Suprapubic skin (tissue), 4 donors: ENCODE measurements at regions not wholly inside any gene's neighbourhood (a gene's known extent, or its start where the extent isn't known, plus 50 kb on each side); places are given as distances from the start of the nearest gene placed in this dataset.

Experiments
- EP300 ChIP-seq: sonication (generic); formaldehyde crosslinking; IDR thresholded peaks from one replicate; pipeline ENCODE4 v1.6.1; 2017; ENCODE audit warnings: antibody characterized with exemption
- POLR2AphosphoS5 ChIP-seq, 3 donors: sonication (generic); formaldehyde crosslinking; IDR thresholded peaks; one replicate each; pipeline ENCODE4 v1.6.1; 2017; ENCODE audit warnings: antibody characterized with exemption in 3 of 3
- TF ChIP-seq, protein P1 (sequence below), 2 donors: fragments of 200-600 bp in 1 of 2; fragments of 450-650 bp in 1 of 2; sonication (generic) in 1 of 2; IDR thresholded peaks; one replicate each; pipeline ENCODE4 v1.5.1; 2016 to 2019; ENCODE audit warnings: antibody characterized with exemption in 2 of 2, mild to moderate bottlenecking in 1 of 2, moderate library complexity in 1 of 2

- no peak for TF ChIP-seq EP300
- TF ChIP-seq, protein P1, sequence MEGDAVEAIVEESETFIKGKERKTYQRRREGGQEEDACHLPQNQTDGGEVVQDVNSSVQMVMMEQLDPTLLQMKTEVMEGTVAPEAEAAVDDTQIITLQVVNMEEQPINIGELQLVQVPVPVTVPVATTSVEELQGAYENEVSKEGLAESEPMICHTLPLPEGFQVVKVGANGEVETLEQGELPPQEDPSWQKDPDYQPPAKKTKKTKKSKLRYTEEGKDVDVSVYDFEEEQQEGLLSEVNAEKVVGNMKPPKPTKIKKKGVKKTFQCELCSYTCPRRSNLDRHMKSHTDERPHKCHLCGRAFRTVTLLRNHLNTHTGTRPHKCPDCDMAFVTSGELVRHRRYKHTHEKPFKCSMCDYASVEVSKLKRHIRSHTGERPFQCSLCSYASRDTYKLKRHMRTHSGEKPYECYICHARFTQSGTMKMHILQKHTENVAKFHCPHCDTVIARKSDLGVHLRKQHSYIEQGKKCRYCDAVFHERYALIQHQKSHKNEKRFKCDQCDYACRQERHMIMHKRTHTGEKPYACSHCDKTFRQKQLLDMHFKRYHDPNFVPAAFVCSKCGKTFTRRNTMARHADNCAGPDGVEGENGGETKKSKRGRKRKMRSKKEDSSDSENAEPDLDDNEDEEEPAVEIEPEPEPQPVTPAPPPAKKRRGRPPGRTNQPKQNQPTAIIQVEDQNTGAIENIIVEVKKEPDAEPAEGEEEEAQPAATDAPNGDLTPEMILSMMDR (IDR thresholded peaks at IDR 0.05): no peak
- no peak for TF ChIP-seq POLR2AphosphoS5 (IDR thresholded peaks at IDR 0.05)
Measured at GRCh38 chr13:81591528-81592220, 1250.7 kb upstream of the SPRY2 start.
